Uterus (tissue), 2 donors: ENCODE measurements at regions not wholly inside any gene's neighbourhood (a gene's known extent, or its start where the extent isn't known, plus 50 kb on each side); places are given as distances from the start of the nearest gene placed in this dataset.

Experiments
- POLR2A ChIP-seq, 2 donors: fragments of 450-650 bp; IDR thresholded peaks; one replicate each; pipeline ENCODE4 v1.6.1; 2016; ENCODE audit warnings: antibody characterized with exemption in 2 of 2, mild to moderate bottlenecking in 1 of 2, moderate library complexity in 1 of 2
- TF ChIP-seq, protein P1 (sequence below), 4 experiments: fragments of 200-600 bp in 2 of 4; fragments of 450-650 bp in 2 of 4; sonication (generic) in 2 of 4; IDR thresholded peaks; one replicate each; pipeline ENCODE4 v1.5.1; 2016 to 2019; ENCODE audit warnings: antibody characterized with exemption in 4 of 4, mild to moderate bottlenecking in 2 of 4, moderate library complexity in 1 of 4

DNA sequence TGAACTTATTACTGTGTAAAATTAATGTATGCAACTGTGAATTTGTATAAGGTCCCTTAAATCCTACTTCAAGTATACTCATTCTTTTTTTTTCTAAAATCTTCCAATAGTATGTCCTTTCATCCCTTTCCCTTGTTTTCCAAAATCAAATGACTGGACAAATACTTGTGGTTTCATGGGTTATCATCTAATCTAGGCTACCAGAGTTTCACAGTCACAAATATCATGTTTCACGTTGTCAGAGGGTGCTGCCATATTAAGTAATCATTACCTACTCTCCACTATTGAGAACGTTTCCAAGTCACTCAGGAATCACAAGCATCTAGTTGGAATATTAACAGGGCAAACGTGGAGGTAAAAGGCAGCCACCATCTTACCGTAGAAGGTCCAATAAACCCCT lies 1235.0 kb upstream of the TENM3 start:
- no peak for TF ChIP-seq POLR2A (IDR thresholded peaks at IDR 0.05)
- TF ChIP-seq, protein P1, sequence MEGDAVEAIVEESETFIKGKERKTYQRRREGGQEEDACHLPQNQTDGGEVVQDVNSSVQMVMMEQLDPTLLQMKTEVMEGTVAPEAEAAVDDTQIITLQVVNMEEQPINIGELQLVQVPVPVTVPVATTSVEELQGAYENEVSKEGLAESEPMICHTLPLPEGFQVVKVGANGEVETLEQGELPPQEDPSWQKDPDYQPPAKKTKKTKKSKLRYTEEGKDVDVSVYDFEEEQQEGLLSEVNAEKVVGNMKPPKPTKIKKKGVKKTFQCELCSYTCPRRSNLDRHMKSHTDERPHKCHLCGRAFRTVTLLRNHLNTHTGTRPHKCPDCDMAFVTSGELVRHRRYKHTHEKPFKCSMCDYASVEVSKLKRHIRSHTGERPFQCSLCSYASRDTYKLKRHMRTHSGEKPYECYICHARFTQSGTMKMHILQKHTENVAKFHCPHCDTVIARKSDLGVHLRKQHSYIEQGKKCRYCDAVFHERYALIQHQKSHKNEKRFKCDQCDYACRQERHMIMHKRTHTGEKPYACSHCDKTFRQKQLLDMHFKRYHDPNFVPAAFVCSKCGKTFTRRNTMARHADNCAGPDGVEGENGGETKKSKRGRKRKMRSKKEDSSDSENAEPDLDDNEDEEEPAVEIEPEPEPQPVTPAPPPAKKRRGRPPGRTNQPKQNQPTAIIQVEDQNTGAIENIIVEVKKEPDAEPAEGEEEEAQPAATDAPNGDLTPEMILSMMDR (IDR thresholded peaks at IDR 0.05) = no peak
